ENCODE measurements at regions not wholly inside any gene's neighbourhood (a gene's known extent, or its start where the extent isn't known, plus 50 kb on each side); places are given as distances from the start of the nearest gene placed in this dataset.

DNA sequence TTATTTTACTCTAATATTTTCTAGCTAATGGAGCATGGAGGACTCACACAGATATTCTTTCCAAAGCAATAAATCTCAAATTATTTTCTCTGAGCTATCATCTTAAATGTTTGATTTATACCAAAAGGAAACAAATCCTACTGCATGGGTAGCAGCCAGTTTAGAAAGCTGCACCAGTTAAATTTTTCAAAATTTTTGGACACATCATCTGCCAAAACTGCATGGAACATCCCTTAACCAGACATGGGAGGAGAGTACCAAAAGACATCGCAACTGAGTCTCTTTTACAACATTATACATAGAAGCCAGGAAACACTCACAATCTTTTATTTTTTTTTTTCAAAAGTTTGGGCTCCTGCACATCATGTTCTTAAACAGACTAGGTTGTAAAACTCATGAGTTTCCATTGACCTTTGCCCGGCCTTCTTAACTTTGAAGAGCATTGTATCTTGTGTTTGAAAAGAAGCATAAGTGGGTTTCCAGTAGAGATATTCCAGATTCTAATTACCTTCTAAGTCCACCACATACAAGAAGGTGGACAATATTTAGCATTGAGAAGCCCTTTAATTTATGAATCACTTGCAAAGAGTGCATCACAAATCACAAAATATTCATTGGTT is 87.7 kb upstream of the HMGCLL1 start:
- TF ChIP-seq, protein P1, sequence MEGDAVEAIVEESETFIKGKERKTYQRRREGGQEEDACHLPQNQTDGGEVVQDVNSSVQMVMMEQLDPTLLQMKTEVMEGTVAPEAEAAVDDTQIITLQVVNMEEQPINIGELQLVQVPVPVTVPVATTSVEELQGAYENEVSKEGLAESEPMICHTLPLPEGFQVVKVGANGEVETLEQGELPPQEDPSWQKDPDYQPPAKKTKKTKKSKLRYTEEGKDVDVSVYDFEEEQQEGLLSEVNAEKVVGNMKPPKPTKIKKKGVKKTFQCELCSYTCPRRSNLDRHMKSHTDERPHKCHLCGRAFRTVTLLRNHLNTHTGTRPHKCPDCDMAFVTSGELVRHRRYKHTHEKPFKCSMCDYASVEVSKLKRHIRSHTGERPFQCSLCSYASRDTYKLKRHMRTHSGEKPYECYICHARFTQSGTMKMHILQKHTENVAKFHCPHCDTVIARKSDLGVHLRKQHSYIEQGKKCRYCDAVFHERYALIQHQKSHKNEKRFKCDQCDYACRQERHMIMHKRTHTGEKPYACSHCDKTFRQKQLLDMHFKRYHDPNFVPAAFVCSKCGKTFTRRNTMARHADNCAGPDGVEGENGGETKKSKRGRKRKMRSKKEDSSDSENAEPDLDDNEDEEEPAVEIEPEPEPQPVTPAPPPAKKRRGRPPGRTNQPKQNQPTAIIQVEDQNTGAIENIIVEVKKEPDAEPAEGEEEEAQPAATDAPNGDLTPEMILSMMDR (IDR thresholded peaks at IDR 0.05), result no peak
- TF ChIP-seq POLR2A (IDR thresholded peaks at IDR 0.05; ENCODE audit: low read depth) (no peak), EP300 (IDR thresholded peaks at IDR 0.05) (no peak)
